Mesendoderm (in vitro differentiated cells): ENCODE measurements at regions not wholly inside any gene's neighbourhood (a gene's known extent, or its start where the extent isn't known, plus 50 kb on each side); places are given as distances from the start of the nearest gene placed in this dataset.

Experiments used
- DNase-seq: peaks from one replicate; pipeline ENCODE4 v3.0.0; 2013
- H2AK5ac ChIP-seq: 2 replicates; pipeline ENCODE4 v1.6.1; 2013; ENCODE audit warnings: low read length, inconsistent platforms
- H2BK120ac ChIP-seq: 2 replicates; pipeline ENCODE4 v1.6.1; 2013; ENCODE audit warnings: low read depth, mild to moderate bottlenecking, low read length, moderate library complexity, mixed read lengths
- H2BK15ac ChIP-seq: replicated peaks from 2 replicates; pipeline ENCODE4 v1.6.1; 2013; ENCODE audit warnings: low read depth, mild to moderate bottlenecking, moderate library complexity
- H2BK5ac ChIP-seq: 2 replicates; pipeline ENCODE4 v1.6.1; 2013; ENCODE audit warnings: low read length, inconsistent platforms
- H3K18ac ChIP-seq: 2 replicates; pipeline ENCODE4 v1.6.1; 2013; ENCODE audit warnings: mild to moderate bottlenecking, low read length, mixed read lengths
- H3K23ac ChIP-seq: one replicate; pipeline ENCODE4 v1.6.1; 2013; ENCODE audit warnings: low read length
- H3K27ac ChIP-seq: 2 replicates; pipeline ENCODE4 v1.5.1; 2013; ENCODE audit warnings: low read depth, mild to moderate bottlenecking, inconsistent platforms, low read length, moderate library complexity
- H3K27me3 ChIP-seq: 2 replicates; pipeline ENCODE4 v1.6.1; 2013; ENCODE audit warnings: low read length, control low read depth, mild to moderate bottlenecking, inconsistent platforms; ENCODE audit not compliant: insufficient read depth, poor library complexity
- H3K36me3 ChIP-seq: 2 replicates; pipeline ENCODE4 v1.6.1; 2013; ENCODE audit warnings: low read length, inconsistent platforms; ENCODE audit not compliant: control insufficient read depth, insufficient read depth
- H3K4ac ChIP-seq: one replicate; pipeline ENCODE4 v1.6.1; 2013; ENCODE audit warnings: low read depth, mild to moderate bottlenecking, low read length, moderate library complexity
- H3K4me1 ChIP-seq: 2 replicates; pipeline ENCODE4 v1.6.1; 2013; ENCODE audit warnings: low read depth, low read length, inconsistent platforms; ENCODE audit not compliant: control insufficient read depth
- H3K4me2 ChIP-seq: 2 replicates; pipeline ENCODE4 v1.6.1; 2013; ENCODE audit warnings: low read length
- H3K4me3 ChIP-seq: 2 replicates; pipeline ENCODE4 v1.5.1; 2013; ENCODE audit warnings: mild to moderate bottlenecking, low read length
- H3K56ac ChIP-seq: one replicate; pipeline ENCODE4 v1.6.1; 2013; ENCODE audit warnings: low read length
- H3K79me1 ChIP-seq: 2 replicates; pipeline ENCODE4 v1.6.1; 2013; ENCODE audit warnings: low read length, inconsistent platforms
- H3K79me2 ChIP-seq: 2 replicates; pipeline ENCODE4 v1.6.1; 2013; ENCODE audit warnings: mild to moderate bottlenecking, low read length; ENCODE audit not compliant: control insufficient read depth, insufficient read depth
- H3K9ac ChIP-seq: 2 replicates; pipeline ENCODE4 v1.6.1; 2013; ENCODE audit warnings: low read length, inconsistent platforms
- H4K5ac ChIP-seq: one replicate; pipeline ENCODE4 v1.6.1; 2013; ENCODE audit warnings: low read length
- H4K8ac ChIP-seq: one replicate; pipeline ENCODE4 v1.6.1; 2013; ENCODE audit warnings: low read depth, mild to moderate bottlenecking, control low read depth, low read length, moderate library complexity
- WGBS: extraction: QIAGEN DNeasy Blood & Tissue Kit; methylation state at CpG from one replicate; pipeline ENCODE4 v1.1.7; 2013; ENCODE audit warnings: low lambda C conversion rate, missing lambda C conversion rate; ENCODE audit not compliant: insufficient coverage; ENCODE audit errors: extremely low coverage; 5-methylcytosine and 5-hydroxymethylcytosine counted together

- Histone ChIP-seq H3K4me3 (no peak overlapping the region), H3K23ac (no peak overlapping the region), H2AK5ac (no peak overlapping the region), H3K18ac (no peak overlapping the region), H3K4me2 (no peak overlapping the region), H3K9ac (no peak overlapping the region), H4K8ac (no peak overlapping the region), H3K27me3 (no peaks in the 10 kb centered on the region), H3K56ac (no peak overlapping the region), H3K27ac (no peak overlapping the region), H3K79me1 (no peaks in the 10 kb centered on the region), H2BK5ac (no peak overlapping the region), H2BK15ac (no peak overlapping the region), H3K4me1 (peaks cover 10% of the 10 kb centered on the region), H3K4ac (no peak overlapping the region), H3K79me2 (no peaks in the 10 kb centered on the region), H4K5ac (no peak overlapping the region), H2BK120ac (no peak overlapping the region), H3K36me3 (no peaks in the 10 kb centered on the region)
- no CpG with 5 or more reads among the region's 4 CpGs for WGBS
- no peak for DNase-seq
These were observed 80.1 kb downstream of the CD164 start for GRCh38 chr6:109302176-109302575.

- no peak for DNase-seq
- H3K4me2 ChIP-seq = no peak overlapping the region
- no peak overlapping the region for H3K4me3 ChIP-seq
- WGBS = no CpG with 5 or more reads among the region's 2 CpGs
- no peak overlapping the region for H2BK5ac ChIP-seq
- H3K23ac ChIP-seq = no peak overlapping the region
- H2BK15ac ChIP-seq = no peak overlapping the region
- no peak overlapping the region for H3K27ac ChIP-seq
- no peak overlapping the region for H4K5ac ChIP-seq
- H3K9ac ChIP-seq = no peak overlapping the region
- no peak overlapping the region for H2AK5ac ChIP-seq
- H3K79me2 ChIP-seq = no peaks in the 10 kb centered on the region
- no peaks in the 10 kb centered on the region for H3K36me3 ChIP-seq
- no peak overlapping the region for H2BK120ac ChIP-seq
- no peak overlapping the region for H3K56ac ChIP-seq
- H4K8ac ChIP-seq = no peak overlapping the region
- peaks cover 10% of the 10 kb centered on the region for H3K4me1 ChIP-seq
- no peak overlapping the region for H3K18ac ChIP-seq
- H3K79me1 ChIP-seq = no peaks in the 10 kb centered on the region
- no peaks in the 10 kb centered on the region for H3K27me3 ChIP-seq
- H3K4ac ChIP-seq = no peak overlapping the region
These were observed 80.8 kb downstream of the CD164 start for GRCh38 chr6:109301418-109301817.

GRCh38 chr6:109300874-109301273, 81.4 kb downstream of the CD164 start:
- no peaks in the 10 kb centered on the region for H3K79me2 ChIP-seq
- no peak overlapping the region for H3K4me3 ChIP-seq
- no peak overlapping the region for H4K8ac ChIP-seq
- H2BK5ac ChIP-seq = no peak overlapping the region
- no peak overlapping the region for H3K4ac ChIP-seq
- H3K36me3 ChIP-seq = no peaks in the 10 kb centered on the region
- H3K27me3 ChIP-seq = no peaks in the 10 kb centered on the region
- no peak overlapping the region for H2AK5ac ChIP-seq
- no peak overlapping the region for H2BK15ac ChIP-seq
- H3K79me1 ChIP-seq = no peaks in the 10 kb centered on the region
- H3K4me2 ChIP-seq = no peak overlapping the region
- no peak overlapping the region for H3K56ac ChIP-seq
- H4K5ac ChIP-seq = no peak overlapping the region
- H3K23ac ChIP-seq = no peak overlapping the region
- no peak overlapping the region for H3K9ac ChIP-seq
- H3K18ac ChIP-seq = no peak overlapping the region
- no peak overlapping the region for H3K27ac ChIP-seq
- H2BK120ac ChIP-seq = no peak overlapping the region
- H3K4me1 ChIP-seq = peaks cover 10% of the 10 kb centered on the region
- no peak for DNase-seq
- no CpG with 5 or more reads among the region's 1 CpG for WGBS

- no peak overlapping the region for H2AK5ac ChIP-seq
- no peak overlapping the region for H4K8ac ChIP-seq
- no CpG with 5 or more reads among the region's 7 CpGs for WGBS
These were observed 82.3 kb downstream of the CD164 start for GRCh38 chr6:109299776-109300564.

GRCh38 chr6:109299265-109299607, 83.0 kb downstream of the CD164 start:
- Histone ChIP-seq H3K23ac (no peak overlapping the region), H2BK15ac (no peak overlapping the region), H3K79me1 (no peaks in the 10 kb centered on the region), H3K4me3 (no peak overlapping the region), H3K56ac (no peak overlapping the region), H4K8ac (no peak overlapping the region), H2AK5ac (no peak overlapping the region), H3K27me3 (no peaks in the 10 kb centered on the region), H3K4me1 (peaks cover 4% of the 10 kb centered on the region), H2BK120ac (no peak overlapping the region), H3K4ac (no peak overlapping the region), H3K79me2 (no peaks in the 10 kb centered on the region), H3K18ac (no peak overlapping the region), H2BK5ac (no peak overlapping the region), H4K5ac (no peak overlapping the region), H3K36me3 (no peaks in the 10 kb centered on the region), H3K4me2 (no peak overlapping the region), H3K27ac (no peak overlapping the region), H3K9ac (no peak overlapping the region)
- no peak for DNase-seq
- no CpG with 5 or more reads among the region's 1 CpG for WGBS

More at GRCh38 chr6:109299776-109300564, 82.3 kb downstream of the CD164 start:
- no peak overlapping the region for H3K27ac ChIP-seq
- DNase-seq = no peak
- no peak overlapping the region for H2BK120ac ChIP-seq
- no peaks in the 10 kb centered on the region for H3K79me1 ChIP-seq
- H3K56ac ChIP-seq = no peak overlapping the region
- H3K23ac ChIP-seq = no peak overlapping the region
- peaks cover 10% of the 10 kb centered on the region for H3K4me1 ChIP-seq
- no peak overlapping the region for H4K5ac ChIP-seq
- H3K4me3 ChIP-seq = no peak overlapping the region
- no peaks in the 10 kb centered on the region for H3K79me2 ChIP-seq
- no peak overlapping the region for H3K4ac ChIP-seq
- H3K18ac ChIP-seq = no peak overlapping the region
- no peaks in the 10 kb centered on the region for H3K27me3 ChIP-seq
- H3K4me2 ChIP-seq = no peak overlapping the region
- H3K9ac ChIP-seq = no peak overlapping the region
- H2BK5ac ChIP-seq = no peak overlapping the region
- no peaks in the 10 kb centered on the region for H3K36me3 ChIP-seq
- no peak overlapping the region for H2BK15ac ChIP-seq
